Body of pancreas (tissue), 4 donors: ENCODE measurements at regions not wholly inside any gene's neighbourhood (a gene's known extent, or its start where the extent isn't known, plus 50 kb on each side); places are given as distances from the start of the nearest gene placed in this dataset.
A peak's percentile ranks its signal among the peaks of the same experiment; 100 is the strongest.

ENCODE experiments used
- ATAC-seq: fragments of 150-250 bp; one replicate; pipeline ENCODE4 v1.9.1; 2016
- DNase-seq, 4 donors: peaks; one replicate each; pipeline ENCODE4 v3.0.0-alpha.2; 2019
- H3K27ac ChIP-seq, 4 donors: fragments of 200-600 bp; sonication (generic); 1 replicate in 3 of 4; 2 replicates in 1 of 4; pipeline versions ENCODE4 v1.5.1 to v1.6.1; 2016 to 2019; ENCODE audit warnings: mild to moderate bottlenecking in 1 of 4, mixed read lengths in 1 of 4, moderate library complexity in 1 of 4
- H3K27me3 ChIP-seq, 2 donors: fragments of 200-600 bp; sonication (generic); one replicate each; pipeline ENCODE4 v1.6.0; 2016; ENCODE audit warnings: mild to moderate bottlenecking in 1 of 2
- H3K36me3 ChIP-seq, 2 donors: fragments of 200-600 bp; sonication (generic); replicated peaks in 1 of 2; 2 replicates each; pipeline ENCODE4 v1.5.1; 2016; ENCODE audit warnings: low read depth in 2 of 2; ENCODE audit not compliant: insufficient read depth in 1 of 2
- H3K4me1 ChIP-seq: fragments of 200-600 bp; sonication (generic); one replicate; pipeline ENCODE4 v1.6.0; 2016
- H3K4me3 ChIP-seq, 2 donors: fragments of 200-600 bp; sonication (generic); 1 replicate in 1 of 2; 2 replicates in 1 of 2; pipeline ENCODE4 v1.5.1; 2016 to 2019
- H3K9me3 ChIP-seq, 3 donors: fragments of 200-600 bp; sonication (generic); 1 replicate in 2 of 3; 2 replicates in 1 of 3; pipeline ENCODE4 v1.5.1; 2016
- CTCF ChIP-seq, 7 experiments: fragments of 450-650 bp in 4 of 7; fragments of 200-600 bp in 3 of 7; sonication (generic) in 3 of 7; IDR thresholded peaks; one replicate each; pipeline ENCODE4 v1.5.1; 2016 to 2019; ENCODE audit warnings: antibody characterized with exemption in 7 of 7
- POLR2A ChIP-seq, 3 donors: fragments of 450-650 bp; IDR thresholded peaks; one replicate each; pipeline ENCODE4 v1.6.1; 2016; ENCODE audit warnings: antibody characterized with exemption in 3 of 3, mild to moderate bottlenecking in 2 of 3
- WGBS, 2 donors: methylation state at CpG; one replicate each; pipeline ENCODE4 v1.1.5; 2017; 5-methylcytosine and 5-hydroxymethylcytosine counted together
- intact Hi-C: fragments of 100-400 bp; cut with DNase I; formaldehyde crosslinking; loops from one replicate; pipeline ENCODE4 v1.15.1; 2023

GRCh38 chr6:149223120-149223903 is 94.2 kb upstream of the TAB2 start:
- H3K4me3 ChIP-seq, result no peak overlapping the region
- H3K36me3 ChIP-seq, result no peaks in the 10 kb centered on the region
- H3K9me3 ChIP-seq, result no peaks in the 10 kb centered on the region
- H3K4me1 ChIP-seq, result peaks cover 7% of the 10 kb centered on the region
- ATAC-seq (no peak), DNase-seq (no peak)
- intact Hi-C loops, result no loop called here
- TF ChIP-seq CTCF (IDR thresholded peaks at IDR 0.05) (no peak), POLR2A (IDR thresholded peaks at IDR 0.05) (no peak)
- H3K27me3 ChIP-seq, result no peaks in the 10 kb centered on the region
- WGBS, 2 donors, result 54 to 58% methylated on average over 4 of the region's 4 CpGs
- H3K27ac ChIP-seq, result no peak overlapping the region

GRCh38 chr6:149223904-149224351 is 93.6 kb upstream of the TAB2 start:
- Histone ChIP-seq H3K4me3 (no peak overlapping the region), H3K9me3 (no peaks in the 10 kb centered on the region), H3K27me3 (no peaks in the 10 kb centered on the region), H3K36me3 (no peaks in the 10 kb centered on the region), H3K27ac (no peak overlapping the region), H3K4me1 (peaks cover 7% of the 10 kb centered on the region)
- ATAC-seq (no peak), DNase-seq (no peak)
- 0 to 7% methylated on average over 2 of the region's 2 CpGs for WGBS, 2 donors
- intact Hi-C loops, result no loop called here
- TF ChIP-seq CTCF (IDR thresholded peaks at IDR 0.05) (no peak), POLR2A (IDR thresholded peaks at IDR 0.05) (no peak)

GRCh38 chr6:149224399-149224798 is 93.1 kb upstream of the TAB2 start:
- Histone ChIP-seq H3K27ac (no peak overlapping the region), H3K4me3 (no peak overlapping the region)
- DNase-seq, result peak in 2 of 4 donors; percentile 18 to 23

GRCh38 chr6:149225370-149225769 is 92.1 kb upstream of the TAB2 start:
- intact Hi-C loops, result no loop called here
- 58 to 74% methylated on average over 3 of the region's 3 CpGs for WGBS, 2 donors
- ATAC-seq (no peak), DNase-seq (no peak)
- H3K4me3 ChIP-seq, result no peak overlapping the region
- H3K27me3 ChIP-seq, result no peaks in the 10 kb centered on the region
- no peaks in the 10 kb centered on the region for H3K36me3 ChIP-seq
- no peak for TF ChIP-seq CTCF (IDR thresholded peaks at IDR 0.05)
- no peak for TF ChIP-seq POLR2A (IDR thresholded peaks at IDR 0.05)
- H3K9me3 ChIP-seq, result no peaks in the 10 kb centered on the region
- H3K27ac ChIP-seq, result no peak overlapping the region
- H3K4me1 ChIP-seq, result peaks cover 7% of the 10 kb centered on the region

More at GRCh38 chr6:149224399-149224798, 93.1 kb upstream of the TAB2 start:
- no peaks in the 10 kb centered on the region for H3K27me3 ChIP-seq
- intact Hi-C loops, result no loop called here
- no peaks in the 10 kb centered on the region for H3K36me3 ChIP-seq
- H3K4me1 ChIP-seq, result peaks cover 7% of the 10 kb centered on the region
- TF ChIP-seq CTCF (IDR thresholded peaks at IDR 0.05) (no peak), POLR2A (IDR thresholded peaks at IDR 0.05) (no peak)
- WGBS, 2 donors, result 57 to 58% methylated on average over 6 of the region's 6 CpGs
- no peak for ATAC-seq
- H3K9me3 ChIP-seq, result no peaks in the 10 kb centered on the region

GRCh38 chr6:149225946-149226345 is 91.6 kb upstream of the TAB2 start:
- intact Hi-C loops, result no loop called here
- ATAC-seq (no peak), DNase-seq (no peak)
- Histone ChIP-seq H3K27ac (no peak overlapping the region), H3K36me3 (no peaks in the 10 kb centered on the region), H3K4me1 (peaks cover 7% of the 10 kb centered on the region), H3K9me3 (no peaks in the 10 kb centered on the region), H3K27me3 (no peaks in the 10 kb centered on the region), H3K4me3 (no peak overlapping the region)
- TF ChIP-seq CTCF (IDR thresholded peaks at IDR 0.05) (no peak), POLR2A (IDR thresholded peaks at IDR 0.05) (no peak)
- 94 to 96% methylated on average over 10 of the region's 10 CpGs for WGBS, 2 donors
